ENCODE measurements at regions not wholly inside any gene's neighbourhood (a gene's known extent, or its start where the extent isn't known, plus 50 kb on each side); places are given as distances from the start of the nearest gene placed in this dataset.

GRCh38 chr9:1659363-1659690, 355.8 kb upstream of the SMARCA2 start:
- Mint-ChIP-seq H3K27ac (peak overlapping the region in 1 of 7 donors; percentile 74), H3K9me3 (peaks cover 0 to 15% (median 6%) of the 10 kb centered on the region in 7 donors)
- WGBS (ENCODE audit: insufficient coverage): 83% methylated on average over 1 of the region's 3 CpGs

GRCh38 chr9:1668441-1668840, 346.7 kb upstream of the SMARCA2 start:
- Mint-ChIP-seq H3K36me3 (no peaks in the 10 kb centered on the region), H3K27me3 (ENCODE audit: low read depth in 3 of 3) (no peaks in the 10 kb centered on the region), H3K4me3 (no peak overlapping the region), H3K9me3 (peaks cover 0 to 13% (median 7%) of the 10 kb centered on the region in 7 donors), H3K27ac (no peak overlapping the region), H3K4me1 (no peaks in the 10 kb centered on the region)
- no peak overlapping the region for H3K27ac ChIP-seq (ENCODE audit: low read depth in 1 of 2, low read length in 2 of 2)
- WGBS (ENCODE audit: insufficient coverage): no CpG with 5 or more reads among the region's 1 CpG
- no peak overlapping the region for H3K9ac ChIP-seq (ENCODE audit: insufficient read depth, low read length, poor library complexity, severe bottlenecking)
- H3K27me3 ChIP-seq (ENCODE audit: control insufficient read depth in 2 of 2, insufficient read depth in 2 of 2, low read length in 2 of 2): no peaks in the 10 kb centered on the region
- TF ChIP-seq CTCF (IDR thresholded peaks at IDR 0.05): no peak
- no peaks in the 10 kb centered on the region for H4K20me1 ChIP-seq (ENCODE audit: insufficient read depth, low read length)
- intact Hi-C loops (cut with micrococcal nuclease): no loop called here
- peaks cover 0 to 7% of the 10 kb centered on the region in 2 donors for H3K9me3 ChIP-seq (replicated peaks in 1 of 2; ENCODE audit: control insufficient read depth in 1 of 2, insufficient read depth in 1 of 2, low read length in 2 of 2)
- H3K36me3 ChIP-seq (replicated peaks in 1 of 2; ENCODE audit: control insufficient read depth in 1 of 2, insufficient read depth in 2 of 2, low read length in 2 of 2): no peaks in the 10 kb centered on the region
- H3K4me1 ChIP-seq (ENCODE audit: control insufficient read depth in 1 of 2, insufficient read depth in 2 of 2, low read length in 2 of 2): no peaks in the 10 kb centered on the region
- H3K4me2 ChIP-seq (replicated peaks; ENCODE audit: extremely low read depth, low read length, poor library complexity, severe bottlenecking): no peak overlapping the region
- H2AFZ ChIP-seq (ENCODE audit: insufficient read depth, low read depth, low read length, poor library complexity, severe bottlenecking): no peak overlapping the region
- no peak for DNase-seq
- no peaks in the 10 kb centered on the region for H3K79me2 ChIP-seq (ENCODE audit: insufficient read depth, low read length)
- H3K4me3 ChIP-seq (replicated peaks in 1 of 3; ENCODE audit: low read depth in 2 of 3, low read length in 3 of 3): no peak overlapping the region

More at GRCh38 chr9:1659363-1659690, 355.8 kb upstream of the SMARCA2 start:
- no peaks in the 10 kb centered on the region for H3K79me2 ChIP-seq (ENCODE audit: insufficient read depth, low read length)
- peaks cover 7 to 16% of the 10 kb centered on the region in 2 donors for H3K9me3 ChIP-seq (replicated peaks in 1 of 2; ENCODE audit: control insufficient read depth in 1 of 2, insufficient read depth in 1 of 2, low read length in 2 of 2)
- H3K4me2 ChIP-seq (replicated peaks; ENCODE audit: extremely low read depth, low read length, poor library complexity, severe bottlenecking): no peak overlapping the region
- TF ChIP-seq CTCF (IDR thresholded peaks at IDR 0.05): no peak
- no peaks in the 10 kb centered on the region for H3K36me3 Mint-ChIP-seq
- no peaks in the 10 kb centered on the region for H4K20me1 ChIP-seq (ENCODE audit: insufficient read depth, low read length)
- H3K27me3 Mint-ChIP-seq (ENCODE audit: low read depth in 3 of 3): peaks cover 0 to 1% (median 0%) of the 10 kb centered on the region in 3 donors
- no peaks in the 10 kb centered on the region for H3K4me1 ChIP-seq (ENCODE audit: control insufficient read depth in 1 of 2, insufficient read depth in 2 of 2, low read length in 2 of 2)
- H3K9ac ChIP-seq (ENCODE audit: insufficient read depth, low read length, poor library complexity, severe bottlenecking): no peak overlapping the region
- H2AFZ ChIP-seq (ENCODE audit: insufficient read depth, low read depth, low read length, poor library complexity, severe bottlenecking): no peak overlapping the region
- H3K27me3 ChIP-seq (ENCODE audit: control insufficient read depth in 2 of 2, insufficient read depth in 2 of 2, low read length in 2 of 2): no peaks in the 10 kb centered on the region
- H3K4me3 Mint-ChIP-seq: no peak overlapping the region
- H3K4me3 ChIP-seq (replicated peaks in 1 of 3; ENCODE audit: low read depth in 2 of 3, low read length in 3 of 3): no peak overlapping the region
- DNase-seq: no peak
- no peaks in the 10 kb centered on the region for H3K4me1 Mint-ChIP-seq
- intact Hi-C loops (cut with micrococcal nuclease): no loop called here
- no peaks in the 10 kb centered on the region for H3K36me3 ChIP-seq (replicated peaks in 1 of 2; ENCODE audit: control insufficient read depth in 1 of 2, insufficient read depth in 2 of 2, low read length in 2 of 2)
- no peak overlapping the region for H3K27ac ChIP-seq (ENCODE audit: low read depth in 1 of 2, low read length in 2 of 2)

Measured in CD14-positive monocyte (primary cell).